C4-2B (cell line): ENCODE measurements at regions not wholly inside any gene's neighbourhood (a gene's known extent, or its start where the extent isn't known, plus 50 kb on each side); places are given as distances from the start of the nearest gene placed in this dataset.

Source experiments
- CTCF ChIP-seq: fragments of 450-650 bp; conservative IDR thresholded peaks from 2 replicates; pipeline ENCODE4 v1.5.1; 2017; ENCODE audit warnings: mild to moderate bottlenecking
- ZFX ChIP-seq: fragments of 450-650 bp; IDR thresholded peaks from 2 replicates; pipeline ENCODE4 v1.6.1; 2017

DNA sequence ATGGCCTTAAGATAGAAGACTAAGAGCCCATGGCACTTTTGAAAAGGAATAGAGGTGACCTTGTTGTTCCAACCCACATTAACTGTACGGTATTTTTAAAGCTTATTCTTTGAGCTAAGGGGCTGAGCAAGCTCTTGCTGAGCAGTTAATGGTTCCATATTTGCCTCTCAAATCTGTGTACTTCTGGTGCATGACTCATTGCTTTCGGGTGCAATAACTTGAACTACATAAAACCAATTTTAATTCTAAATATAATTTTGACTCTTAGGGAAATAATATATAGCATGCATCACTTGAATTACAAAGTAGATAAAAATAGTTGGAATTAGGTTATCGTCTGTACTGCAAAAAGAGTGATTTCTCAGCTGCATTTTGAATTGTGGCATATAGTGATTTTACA lies 348.1 kb upstream of the CITED2 start:
- TF ChIP-seq CTCF, result no peak
- no peak for TF ChIP-seq ZFX
